ENCODE measurements at regions not wholly inside any gene's neighbourhood (a gene's known extent, or its start where the extent isn't known, plus 50 kb on each side); places are given as distances from the start of the nearest gene placed in this dataset.

DNA sequence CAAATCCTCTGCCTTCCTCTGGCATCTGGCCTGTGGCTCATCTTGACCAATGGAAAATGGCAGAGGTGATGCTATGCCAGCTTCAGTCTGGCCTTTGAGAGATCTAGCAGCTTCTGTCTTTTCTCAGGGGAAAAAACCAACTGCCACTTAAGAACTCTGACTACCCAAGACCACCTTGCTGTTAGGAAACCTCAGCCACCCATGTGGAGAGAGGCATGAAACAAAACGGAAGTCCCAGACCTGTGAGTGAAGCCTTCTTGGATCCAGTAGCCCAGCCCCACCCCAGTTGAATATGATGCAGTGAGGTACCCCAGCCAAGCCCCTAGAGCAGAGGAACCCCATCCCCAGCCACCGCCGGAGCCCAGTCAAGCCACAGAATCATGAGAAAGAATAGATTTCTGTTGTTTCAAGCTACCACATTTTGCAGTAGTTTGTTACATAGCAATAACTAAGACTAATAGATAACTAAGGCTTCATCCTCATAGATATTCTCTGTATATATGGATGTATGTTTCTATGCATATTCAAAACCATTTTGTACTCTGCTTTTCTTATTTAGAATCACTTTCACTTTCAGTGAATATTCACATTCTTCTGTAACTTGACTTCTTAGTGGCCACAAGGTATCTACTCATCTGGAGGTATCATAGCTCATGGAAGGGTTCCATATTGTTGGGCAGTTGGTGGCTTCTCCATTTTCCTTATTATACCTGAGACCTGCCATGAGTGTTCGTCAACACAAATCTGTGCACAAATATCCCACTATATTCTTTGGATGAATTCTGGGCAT is 142.1 kb downstream of the FBXO15 start:
- no peak for TF ChIP-seq POLR2A (IDR thresholded peaks at IDR 0.05)
- TF ChIP-seq, protein P1, sequence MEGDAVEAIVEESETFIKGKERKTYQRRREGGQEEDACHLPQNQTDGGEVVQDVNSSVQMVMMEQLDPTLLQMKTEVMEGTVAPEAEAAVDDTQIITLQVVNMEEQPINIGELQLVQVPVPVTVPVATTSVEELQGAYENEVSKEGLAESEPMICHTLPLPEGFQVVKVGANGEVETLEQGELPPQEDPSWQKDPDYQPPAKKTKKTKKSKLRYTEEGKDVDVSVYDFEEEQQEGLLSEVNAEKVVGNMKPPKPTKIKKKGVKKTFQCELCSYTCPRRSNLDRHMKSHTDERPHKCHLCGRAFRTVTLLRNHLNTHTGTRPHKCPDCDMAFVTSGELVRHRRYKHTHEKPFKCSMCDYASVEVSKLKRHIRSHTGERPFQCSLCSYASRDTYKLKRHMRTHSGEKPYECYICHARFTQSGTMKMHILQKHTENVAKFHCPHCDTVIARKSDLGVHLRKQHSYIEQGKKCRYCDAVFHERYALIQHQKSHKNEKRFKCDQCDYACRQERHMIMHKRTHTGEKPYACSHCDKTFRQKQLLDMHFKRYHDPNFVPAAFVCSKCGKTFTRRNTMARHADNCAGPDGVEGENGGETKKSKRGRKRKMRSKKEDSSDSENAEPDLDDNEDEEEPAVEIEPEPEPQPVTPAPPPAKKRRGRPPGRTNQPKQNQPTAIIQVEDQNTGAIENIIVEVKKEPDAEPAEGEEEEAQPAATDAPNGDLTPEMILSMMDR (IDR thresholded peaks at IDR 0.05) = no peak
